SIG-M5 treated with dmso at 0.1 percent for 504 hours (cell line): ENCODE measurements at regions not wholly inside any gene's neighbourhood (a gene's known extent, or its start where the extent isn't known, plus 50 kb on each side); places are given as distances from the start of the nearest gene placed in this dataset.

Source experiments
- DNase-seq: peaks from one replicate; lab custom pipeline; 2025; ENCODE audit not compliant: unreplicated experiment; lab: John Stamatoyannopoulos, UW

DNA sequence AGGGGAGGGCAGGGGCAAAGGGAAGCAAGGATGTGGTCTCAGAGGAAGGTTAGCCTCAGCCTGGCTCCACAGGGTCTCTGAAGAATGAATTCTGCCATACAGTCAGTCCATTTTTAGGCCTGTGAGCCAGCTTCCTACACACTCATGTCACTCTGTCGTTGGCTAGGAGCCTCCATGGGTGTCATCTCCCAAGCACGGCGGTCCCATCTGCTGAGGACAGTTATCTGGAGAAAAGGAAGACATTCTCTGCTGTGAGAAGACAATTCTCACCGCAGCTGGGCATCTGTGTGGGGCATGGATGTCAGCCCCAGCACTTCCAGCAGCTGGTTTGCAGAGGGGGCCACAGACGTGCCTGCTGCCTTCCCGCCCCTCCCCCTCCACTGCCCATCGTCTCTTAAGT is 167.6 kb downstream of the LINC00237 start:
- DNase-seq: no peak

DNA sequence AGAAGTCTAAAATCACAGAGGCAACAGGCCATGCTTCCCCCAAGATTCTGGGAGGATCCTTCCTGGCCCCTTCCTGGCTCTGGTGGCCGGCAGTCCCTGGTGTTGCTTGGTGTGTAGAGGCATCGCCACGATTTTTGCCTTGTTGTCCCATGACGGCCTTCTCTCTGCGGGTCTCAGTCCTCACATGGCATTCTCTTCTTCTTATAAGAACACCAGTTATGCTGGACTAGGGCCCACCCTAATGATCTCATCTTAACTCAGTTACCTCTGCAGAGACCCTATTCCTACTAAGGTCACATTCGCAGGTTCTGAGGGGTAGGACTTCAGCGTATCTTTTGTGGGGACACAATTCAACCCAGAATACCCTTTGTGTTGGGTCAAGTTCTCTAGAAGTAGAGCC is 168.0 kb downstream of the LINC00237 start:
- no peak for DNase-seq

DNA sequence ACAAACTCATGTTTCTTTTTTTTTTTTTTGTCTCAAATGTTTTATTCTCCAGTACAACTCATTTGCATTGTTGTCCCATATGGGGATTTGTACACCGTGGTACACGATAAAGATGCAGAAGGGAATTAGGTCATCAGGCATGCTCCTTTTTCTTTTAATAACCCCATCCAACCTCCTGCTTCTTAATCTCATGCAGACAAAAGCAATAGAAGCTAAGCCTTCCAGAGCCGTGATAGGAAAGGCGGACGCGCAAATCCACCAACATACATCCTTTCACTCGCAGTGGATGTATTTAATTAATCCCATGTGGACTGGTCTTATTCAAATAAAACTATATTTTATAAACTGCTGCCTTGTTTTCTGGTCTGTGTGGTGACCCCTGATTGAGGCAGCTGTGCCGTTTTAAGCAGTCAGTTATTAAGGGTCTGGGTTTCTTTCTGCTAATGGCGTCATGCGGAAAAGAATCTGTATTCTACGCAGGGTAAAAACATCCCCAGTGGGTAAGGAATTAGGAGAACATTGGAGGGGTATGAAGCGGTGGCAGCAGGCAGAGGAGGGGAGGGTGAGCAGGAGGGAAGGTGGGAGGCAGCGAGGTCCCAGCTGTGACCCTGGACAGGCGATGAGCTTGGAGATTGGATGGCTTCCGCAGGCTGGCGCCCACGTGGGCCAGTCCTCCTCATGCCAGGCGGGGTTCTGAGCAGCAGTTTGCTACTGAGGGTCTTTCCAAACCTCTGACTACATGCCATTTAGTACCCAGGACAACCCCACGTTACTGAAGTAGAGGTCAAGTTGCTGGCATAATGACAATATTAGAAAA is 172.8 kb downstream of the LINC00237 start:
- no peak for DNase-seq

DNA sequence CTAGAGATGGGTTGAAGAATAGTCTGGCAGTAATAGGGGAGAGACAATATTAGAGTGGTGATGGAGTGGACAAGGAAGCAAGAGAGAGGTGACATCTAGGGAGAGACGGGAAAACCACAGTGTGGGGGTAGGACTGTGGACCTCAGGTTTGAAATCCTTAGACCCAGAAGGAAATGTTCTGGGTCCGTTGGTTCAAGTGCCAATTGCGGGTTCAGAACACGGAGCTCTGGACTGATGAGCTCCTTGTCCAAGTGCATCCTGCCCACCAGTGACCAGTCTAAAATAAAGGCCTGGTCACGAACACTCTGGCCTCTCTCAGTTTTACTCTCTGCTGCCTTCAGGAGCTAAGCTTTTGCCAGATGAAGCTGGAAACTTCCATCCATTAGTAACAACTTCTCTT is 174.0 kb downstream of the LINC00237 start:
- no peak for DNase-seq

DNA sequence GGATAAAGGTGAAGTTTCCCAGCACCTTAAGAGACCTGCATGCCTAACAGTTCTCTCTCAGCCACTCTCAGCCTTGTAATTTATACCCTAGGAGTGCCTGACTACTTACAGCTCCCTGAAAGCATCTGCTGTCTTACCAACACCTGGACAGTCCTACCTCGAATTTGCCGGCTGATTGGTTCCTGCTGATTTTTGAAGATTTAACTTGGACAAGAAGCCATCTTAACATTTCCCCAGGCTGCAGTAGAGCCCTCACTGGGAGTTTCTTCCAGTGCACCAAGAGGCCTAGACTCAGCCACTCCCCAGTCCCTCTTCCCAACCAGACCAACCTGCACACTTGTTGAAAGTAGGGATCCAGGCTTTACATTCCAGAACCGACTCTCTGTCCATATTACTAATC is 174.5 kb downstream of the LINC00237 start:
- no peak for DNase-seq

DNA sequence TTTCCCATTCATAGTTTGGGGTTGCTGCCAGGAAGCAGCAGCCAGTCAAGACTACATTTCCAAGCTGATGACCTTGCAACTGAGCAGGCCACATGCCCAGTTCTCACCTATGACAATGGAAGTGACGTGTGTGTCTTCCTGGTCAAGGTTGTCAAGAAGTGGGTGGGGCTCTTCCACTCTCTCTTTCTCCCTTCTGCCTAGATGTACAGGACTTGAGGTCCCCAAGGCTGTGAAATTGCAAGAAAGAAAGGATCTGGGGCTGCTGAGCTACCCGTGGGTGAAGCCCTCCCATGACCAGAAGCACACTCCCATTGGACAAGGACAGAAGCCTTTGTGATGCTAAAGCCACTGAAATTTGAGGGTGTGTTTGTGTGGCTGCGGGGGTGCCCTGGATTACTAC is 175.1 kb downstream of the LINC00237 start:
- DNase-seq: no peak

GRCh38 chr20:20930500-20930899 is 175.7 kb downstream of the LINC00237 start:
- no peak for DNase-seq

- DNase-seq: no peak
Measured at GRCh38 chr20:20929341-20929740, 176.8 kb downstream of the LINC00237 start.

GRCh38 chr20:20926222-20926905 is 179.8 kb downstream of the LINC00237 start:
- no peak for DNase-seq

- DNase-seq: no peak
Measured at GRCh38 chr20:20920433-20920832, 185.7 kb downstream of the LINC00237 start.

DNA sequence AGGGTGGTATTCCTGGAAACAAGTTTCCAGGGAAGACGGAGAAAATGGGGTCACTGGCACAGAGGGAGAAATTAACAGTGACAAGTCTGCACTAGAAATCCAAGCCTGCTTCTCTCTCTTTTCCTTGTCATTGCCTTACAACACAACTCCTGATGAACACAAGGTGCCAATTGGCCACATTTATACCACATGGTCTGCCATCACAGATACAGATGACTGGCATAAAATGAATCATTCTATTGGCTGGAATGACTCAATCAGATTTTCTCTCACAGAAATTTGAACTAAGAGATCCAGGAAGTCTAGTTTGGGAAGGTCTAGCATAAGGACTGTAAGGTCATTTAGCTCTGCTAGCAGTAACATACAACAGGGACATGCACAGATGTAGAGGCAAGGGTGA is 190.3 kb downstream of the LINC00237 start:
- no peak for DNase-seq

GRCh38 chr20:20904501-20904831 is 192.0 kb upstream of the RALGAPA2 start:
- no peak for DNase-seq

GRCh38 chr20:20903773-20904500 is 191.5 kb upstream of the RALGAPA2 start:
- DNase-seq: no peak

GRCh38 chr20:20897922-20898321 is 185.5 kb upstream of the RALGAPA2 start:
- DNase-seq: no peak

DNA sequence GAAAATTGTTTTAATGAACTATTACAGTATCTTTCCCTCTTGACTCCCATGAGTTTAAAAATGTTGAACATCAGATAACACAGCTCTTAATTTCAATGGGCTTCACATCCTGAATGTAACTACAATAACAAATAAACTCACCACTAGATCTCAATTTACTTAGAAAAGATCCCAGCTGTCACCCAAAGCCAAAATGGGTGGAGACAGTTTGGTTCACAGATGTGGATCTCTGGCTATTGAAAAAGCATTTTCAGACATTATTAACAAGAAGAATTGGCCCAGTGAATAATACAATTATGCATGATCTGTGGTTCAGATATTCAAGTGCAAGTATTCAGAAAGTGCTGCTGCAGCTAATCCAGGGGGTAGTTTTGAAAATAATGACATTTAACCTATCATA is 184.7 kb upstream of the RALGAPA2 start:
- no peak for DNase-seq

- DNase-seq: no peak
Measured at GRCh38 chr20:20896606-20897005, 184.2 kb upstream of the RALGAPA2 start.

DNA sequence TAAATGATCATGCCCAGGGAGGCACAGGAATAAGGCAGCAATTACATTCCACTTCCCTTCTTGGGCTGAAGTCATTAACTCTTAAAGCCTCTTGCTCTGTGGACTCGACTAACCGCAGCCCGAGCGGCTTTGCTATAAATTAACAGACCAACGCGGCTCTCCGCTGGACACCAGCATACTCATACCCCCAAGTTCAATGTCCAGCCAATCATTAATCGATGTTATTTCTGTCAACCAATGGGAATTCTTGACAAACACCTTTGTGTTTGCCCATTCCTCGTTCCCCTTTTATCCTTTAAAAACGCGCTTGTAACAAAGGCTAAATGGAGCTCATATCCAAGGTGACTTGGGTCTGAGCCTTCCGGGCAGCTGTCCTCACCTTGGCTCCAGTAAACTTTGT is 183.1 kb upstream of the RALGAPA2 start:
- DNase-seq: no peak

DNA sequence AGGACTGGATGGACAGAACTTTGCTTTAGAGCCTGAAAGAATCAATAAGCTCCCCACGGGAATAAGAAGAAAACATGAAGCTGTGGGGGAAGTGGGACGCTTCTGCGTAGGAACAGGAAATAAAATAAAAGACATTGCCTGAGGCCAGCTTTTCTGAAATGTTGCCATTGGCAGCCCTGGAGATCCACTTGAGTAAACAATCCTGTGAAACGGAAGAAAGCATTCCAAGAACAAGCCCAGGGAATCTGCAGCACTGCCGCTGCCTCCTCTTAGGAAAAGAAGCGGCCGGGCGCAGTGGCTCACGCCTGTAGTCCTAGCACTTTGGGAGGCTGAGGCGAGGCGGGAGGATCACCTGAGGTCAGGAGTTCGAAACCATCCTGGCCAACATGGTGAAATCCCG is 182.3 kb upstream of the RALGAPA2 start:
- DNase-seq: no peak

GRCh38 chr20:20894280-20894679 is 181.8 kb upstream of the RALGAPA2 start:
- DNase-seq: no peak

- DNase-seq: no peak
Measured at GRCh38 chr20:20892328-20892727, 179.9 kb upstream of the RALGAPA2 start.

GRCh38 chr20:20890751-20891150 is 178.3 kb upstream of the RALGAPA2 start:
- DNase-seq: no peak

DNA sequence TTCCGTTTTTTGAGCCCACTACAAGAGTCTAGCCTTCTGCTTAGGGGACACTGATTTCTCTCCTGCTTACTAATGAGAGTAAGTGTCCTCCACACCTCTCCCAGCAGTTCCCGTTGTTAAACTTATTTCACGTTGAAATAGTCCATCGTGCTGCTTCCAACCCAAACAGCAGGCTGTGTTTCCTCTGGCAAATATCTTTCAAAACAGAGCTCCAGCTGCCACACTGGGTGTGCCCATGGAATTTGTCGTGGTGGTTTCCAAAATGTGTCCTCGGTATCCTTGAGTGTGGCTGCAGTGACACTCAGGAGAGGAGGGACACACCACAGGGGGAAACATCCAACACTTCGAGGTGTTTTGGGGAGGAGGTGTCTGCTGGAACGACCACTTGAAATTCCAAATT is 176.5 kb upstream of the RALGAPA2 start:
- no peak for DNase-seq
